DOHH2 (cell line): ENCODE measurements at regions not wholly inside any gene's neighbourhood (a gene's known extent, or its start where the extent isn't known, plus 50 kb on each side); places are given as distances from the start of the nearest gene placed in this dataset.

Experiments used
- CTCF ChIP-seq: fragments of 200-600 bp; sonication (generic); IDR thresholded peaks from one replicate; pipeline ENCODE4 v1.5.1; 2014; ENCODE audit warnings: antibody characterized with exemption, mild to moderate bottlenecking, low read depth, low read length; ENCODE audit not compliant: poor library complexity, severe bottlenecking
- EZH2phosphoT487 ChIP-seq: fragments of 200-600 bp; sonication (generic); IDR thresholded peaks from 2 replicates; pipeline ENCODE4 v1.6.1; 2017; ENCODE audit warnings: borderline replicate concordance, mild to moderate bottlenecking, antibody characterized with exemption, low read length, moderate library complexity, mixed read lengths

GRCh38 chr6:193773-194310 is 98.4 kb upstream of the DUSP22 start:
- TF ChIP-seq CTCF (no peak), EZH2phosphoT487 (no peak)
